ENCODE measurements at regions not wholly inside any gene's neighbourhood (a gene's known extent, or its start where the extent isn't known, plus 50 kb on each side); places are given as distances from the start of the nearest gene placed in this dataset.

- TF ChIP-seq CTCF (conservative IDR thresholded peaks at IDR 0.05 in 1 of 2, IDR thresholded peaks at IDR 0.05 in 1 of 2; ENCODE audit: low read depth in 1 of 2, low read length in 2 of 2) = no peak
- no peak for TF ChIP-seq EZH2 (IDR thresholded peaks at IDR 0.05; ENCODE audit: low read length, missing control alignments)
These were observed 149.1 kb upstream of the DPP10 start for GRCh38 chr2:114293355-114293754.

Data from fibroblast of lung (primary cell).